HG02763 (cell line): ENCODE measurements at regions not wholly inside any gene's neighbourhood (a gene's known extent, or its start where the extent isn't known, plus 50 kb on each side); places are given as distances from the start of the nearest gene placed in this dataset.
"Not testable (repeated sequence)": the region's sequence is repeated elsewhere in the genome, so short reads cannot be mapped to it uniquely, and the experiment has no call there.

Source experiments
- ATAC-seq: cut with Tn5 transposase; IDR thresholded peaks from one replicate; pipeline ENCODE4 v1.9.1; 2021; ENCODE audit warnings: mild to moderate bottlenecking, moderate library complexity; ENCODE audit not compliant: unreplicated experiment

- peak; percentile 4 for ATAC-seq
These were observed 147.6 kb downstream of the GPR85 start for GRCh38 chr7:112938863-112939573.

GRCh38 chr7:112937651-112938415 lies 147.6 kb upstream of the TMEM168 start:
- no peak for ATAC-seq

GRCh38 chr7:112933598-112933997 lies 143.4 kb upstream of the TMEM168 start:
- no peak for ATAC-seq

DNA sequence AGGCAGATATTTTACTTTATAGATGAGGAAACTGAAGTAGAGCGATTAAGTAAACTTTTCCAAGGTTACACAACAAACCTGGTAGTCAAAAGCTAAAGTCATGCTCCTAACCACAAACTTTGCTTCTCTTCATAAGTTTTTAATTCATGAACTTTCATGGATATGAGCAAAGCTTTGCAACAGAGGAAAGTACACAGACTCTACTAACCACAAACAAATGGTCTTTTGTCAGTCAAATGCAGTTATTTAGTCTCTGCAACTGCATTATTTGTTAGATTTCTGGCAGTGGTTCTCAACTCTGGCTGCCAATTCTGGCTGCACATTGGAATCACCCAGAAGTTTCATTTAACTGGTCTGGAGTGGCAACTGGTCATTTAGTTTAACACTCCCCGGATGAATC lies 140.6 kb upstream of the TMEM168 start:
- no peak for ATAC-seq

DNA sequence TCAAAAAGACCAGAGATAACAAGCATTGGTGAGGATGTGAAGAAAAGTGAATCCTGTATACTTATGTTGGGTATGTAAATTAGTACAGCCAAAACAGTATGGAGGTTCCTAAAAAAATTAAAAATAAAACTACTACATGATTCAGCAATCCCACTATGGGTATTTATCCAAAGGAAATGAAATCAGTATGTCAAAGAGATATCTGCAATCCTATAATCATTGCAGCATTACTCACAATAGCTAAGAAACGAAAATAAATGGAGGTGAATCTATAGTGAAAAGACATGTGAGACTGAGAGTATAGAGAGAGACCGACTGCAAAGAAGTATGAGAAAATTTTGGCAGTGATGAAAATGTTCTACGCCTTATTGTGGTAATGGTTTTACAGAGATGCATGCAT lies 139.2 kb upstream of the TMEM168 start:
- no peak for ATAC-seq

GRCh38 chr7:112926018-112926417 lies 135.8 kb upstream of the TMEM168 start:
- ATAC-seq: no peak

- ATAC-seq: not testable (repeated sequence)
These were observed 132.4 kb upstream of the TMEM168 start for GRCh38 chr7:112922546-112922945.

DNA sequence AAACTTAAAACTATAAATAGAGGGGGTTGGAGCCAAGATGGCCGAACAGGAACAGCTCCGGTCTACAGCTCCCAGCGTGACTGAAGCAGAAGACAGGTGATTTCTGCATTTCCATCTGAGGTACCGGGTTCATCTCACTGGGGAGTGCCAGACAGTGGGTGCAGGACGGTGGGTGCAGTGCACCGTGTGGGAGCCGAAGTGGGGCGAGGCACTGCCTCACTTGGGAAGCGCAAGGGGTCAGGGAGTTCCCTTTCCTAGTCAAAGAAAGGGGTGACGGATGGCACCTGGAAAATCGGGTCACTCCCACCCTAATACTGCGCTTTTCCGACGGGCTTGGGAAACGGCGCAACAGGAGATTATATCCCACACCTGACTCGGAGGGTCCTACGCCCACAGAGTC lies 126.2 kb upstream of the TMEM168 start:
- ATAC-seq: not testable (repeated sequence)

DNA sequence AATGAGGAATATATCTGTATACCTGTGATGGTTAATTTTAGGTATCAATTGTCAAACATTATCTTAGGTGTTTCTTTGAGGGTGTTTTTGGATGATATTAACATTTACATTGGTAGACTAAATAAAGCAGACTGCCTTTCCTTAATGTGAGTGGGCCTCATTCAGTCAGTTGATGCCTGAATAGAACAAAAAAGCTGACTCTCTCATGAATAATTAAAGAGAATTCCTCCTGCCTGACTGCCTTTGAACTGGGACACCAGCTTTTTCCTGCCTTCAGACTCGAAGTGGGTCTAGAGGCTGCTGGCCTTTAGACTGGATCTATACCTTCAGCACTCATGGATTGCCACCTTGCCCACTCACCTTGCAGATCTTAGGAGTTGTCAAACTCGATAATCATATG lies 117.9 kb upstream of the TMEM168 start:
- no peak for ATAC-seq

- no peak for ATAC-seq
These were observed 117.5 kb upstream of the TMEM168 start for GRCh38 chr7:112907658-112908057.

DNA sequence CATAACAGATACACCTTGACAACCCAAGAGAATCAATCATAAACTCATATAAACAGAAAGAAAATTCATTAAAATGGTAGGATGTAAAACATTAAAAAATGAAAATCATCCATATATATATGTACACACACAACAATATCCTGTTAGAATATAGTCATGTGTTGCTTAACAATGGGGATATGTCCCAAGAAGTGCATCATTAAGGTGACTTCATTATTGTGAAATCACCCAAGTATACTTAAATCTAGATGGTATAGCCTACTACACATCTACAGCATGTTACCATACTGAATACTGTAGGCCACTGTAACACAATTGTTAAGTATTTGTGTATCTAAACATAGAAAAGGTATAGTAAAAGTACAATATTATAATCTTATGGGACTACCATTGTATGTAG lies 115.8 kb upstream of the TMEM168 start:
- no peak for ATAC-seq

GRCh38 chr7:112905413-112905812 lies 115.2 kb upstream of the TMEM168 start:
- ATAC-seq: no peak

DNA sequence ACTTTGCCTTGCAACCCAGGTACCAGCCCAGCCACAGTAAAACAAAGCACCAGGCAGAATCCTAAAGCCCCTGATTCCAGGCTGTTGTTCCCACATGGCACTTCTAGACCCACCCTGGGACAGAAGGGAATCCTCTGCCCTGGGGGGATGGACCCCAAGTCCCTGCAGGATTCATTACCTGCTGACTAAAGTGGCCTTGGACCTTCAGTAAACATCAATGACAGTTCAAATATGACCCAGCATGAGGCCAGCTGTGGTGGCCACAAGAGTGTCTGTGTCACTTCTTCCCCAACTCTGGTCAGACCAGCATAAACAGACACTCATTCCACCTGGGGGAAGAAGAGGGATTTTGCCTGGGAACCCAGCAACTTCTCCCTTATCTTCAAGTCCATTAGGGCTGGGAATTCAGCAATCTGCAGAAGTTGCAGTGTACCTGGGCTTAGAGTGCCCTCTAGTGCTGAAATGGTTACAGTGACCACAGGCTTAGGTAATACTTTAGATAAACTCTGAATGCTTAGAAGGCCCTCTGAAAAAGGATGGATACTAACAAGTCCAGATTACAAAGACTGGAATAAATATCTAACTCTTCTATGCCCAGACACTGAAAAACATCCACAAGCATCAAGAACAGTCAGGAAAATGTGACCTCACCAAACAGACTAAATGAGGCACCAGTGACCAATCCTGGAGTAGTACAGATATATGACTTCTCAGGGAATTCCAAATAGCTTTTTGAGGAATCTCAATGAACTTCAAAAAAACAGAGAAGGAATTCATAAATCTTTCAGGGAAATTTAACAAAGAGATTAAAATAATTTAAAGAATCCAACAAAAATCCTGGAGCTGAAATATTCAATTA lies 108.5 kb upstream of the TMEM168 start:
- ATAC-seq: peak; percentile 72

- ATAC-seq: no peak
These were observed 107.7 kb upstream of the TMEM168 start for GRCh38 chr7:112897839-112898431.

DNA sequence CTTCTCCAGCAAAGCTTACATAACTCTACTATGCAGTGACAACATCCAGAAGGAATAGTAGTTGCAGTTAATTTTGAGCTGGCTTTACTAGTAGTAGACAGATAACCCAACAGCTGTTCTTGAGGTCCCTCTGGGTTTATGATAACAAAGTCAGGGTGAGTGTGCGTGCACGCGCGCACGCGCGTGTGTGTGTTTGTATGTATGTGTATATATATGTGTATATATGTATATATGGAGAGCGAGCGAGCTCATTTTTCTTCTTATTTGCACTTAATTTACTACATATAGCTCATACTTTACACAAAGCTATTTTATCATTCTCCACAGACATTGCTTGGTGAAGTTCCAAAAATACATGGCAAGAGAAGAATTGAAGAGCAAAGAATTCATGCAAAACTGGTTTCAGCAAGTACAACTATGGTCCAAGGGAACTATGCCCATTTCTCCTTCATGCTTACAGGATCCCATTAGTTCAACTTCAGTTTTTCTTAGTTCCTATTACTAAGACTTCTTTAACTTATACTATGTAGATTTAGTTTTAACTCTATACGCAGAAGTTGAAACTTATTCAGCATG lies 105.9 kb upstream of the TMEM168 start:
- ATAC-seq: no peak

DNA sequence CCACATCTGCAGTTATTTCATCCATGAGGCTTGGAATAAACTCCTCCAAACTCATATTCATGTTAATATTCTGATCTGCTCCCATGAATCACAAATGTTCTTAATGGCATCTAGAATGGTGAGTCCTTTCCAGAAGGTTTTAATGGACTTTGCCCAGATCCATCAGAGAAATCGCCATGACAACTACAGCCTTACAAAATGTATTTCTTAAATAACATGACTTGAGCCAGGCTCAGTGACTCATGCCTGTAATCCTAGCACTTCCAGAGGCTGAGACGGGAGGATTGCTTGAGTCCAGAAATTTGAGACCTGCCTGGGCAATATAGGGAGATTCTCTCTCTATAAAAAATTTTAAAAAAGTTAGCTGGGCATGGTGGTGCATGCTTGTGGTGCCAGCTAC lies 102.1 kb upstream of the TMEM168 start:
- no peak for ATAC-seq

DNA sequence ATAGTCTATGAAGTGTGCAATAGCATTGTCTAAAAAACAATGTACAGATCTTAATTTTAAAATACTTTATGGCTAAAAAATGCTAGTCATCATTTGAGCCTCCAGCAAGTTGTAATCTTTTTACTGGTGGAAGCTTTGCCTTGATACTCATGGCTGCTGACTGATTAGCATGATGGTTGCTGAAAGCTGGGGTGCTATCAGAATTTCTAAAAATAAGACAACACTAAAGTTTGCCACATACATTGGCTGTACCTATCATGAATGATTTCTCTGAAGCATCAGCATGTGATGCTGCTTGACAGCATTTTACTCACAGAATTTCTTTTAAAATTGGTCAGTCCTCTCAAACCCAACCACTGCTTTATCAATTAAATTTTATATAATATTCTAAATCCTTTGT lies 101.5 kb upstream of the TMEM168 start:
- ATAC-seq: no peak

- no peak for ATAC-seq
These were observed 99.7 kb upstream of the TMEM168 start for GRCh38 chr7:112889834-112890438.

GRCh38 chr7:112889268-112889667 lies 99.1 kb upstream of the TMEM168 start:
- ATAC-seq: no peak

DNA sequence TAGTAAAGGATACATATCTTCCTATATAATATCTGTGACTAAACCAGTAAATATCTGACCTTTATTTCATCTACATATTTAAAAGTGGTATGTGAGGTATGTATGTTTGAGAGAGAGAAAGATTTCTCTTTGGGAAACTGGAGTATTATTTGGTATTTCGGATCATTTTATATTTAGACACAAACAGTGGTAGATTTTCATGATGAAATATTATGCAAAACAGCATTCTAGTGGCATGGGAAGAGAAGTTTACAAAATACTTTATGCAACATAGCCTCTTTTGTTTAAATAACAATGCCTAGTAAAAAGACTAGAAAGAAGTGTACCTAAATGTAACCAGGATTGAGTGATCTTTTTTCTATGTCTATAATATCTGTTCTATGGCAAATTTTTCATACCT lies 98.6 kb upstream of the TMEM168 start:
- ATAC-seq: no peak
